DMS79 (cell line): ENCODE measurements at regions not wholly inside any gene's neighbourhood (a gene's known extent, or its start where the extent isn't known, plus 50 kb on each side); places are given as distances from the start of the nearest gene placed in this dataset.

Experiments used
- DNase-seq: peaks from one replicate; lab custom pipeline; 2025; lab: John Stamatoyannopoulos, UW

DNA sequence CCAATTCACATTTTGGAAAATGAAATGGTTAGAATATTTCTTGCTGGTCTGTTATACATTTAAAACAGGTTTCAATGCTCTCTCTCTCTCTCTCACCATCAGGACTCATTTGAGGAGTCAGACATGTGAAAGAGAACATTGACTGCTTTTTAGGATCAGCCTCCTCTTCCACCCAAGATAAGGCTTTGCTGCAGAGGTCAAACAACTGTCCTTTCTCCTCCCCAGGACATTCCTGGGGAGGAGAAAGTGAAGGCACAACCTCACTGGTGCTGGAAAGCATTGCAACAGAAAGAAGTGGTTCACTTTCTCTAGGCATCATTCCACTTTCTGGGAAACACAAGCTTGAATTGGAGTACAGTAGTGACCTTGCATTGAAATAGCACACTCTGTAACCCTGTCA is 409.1 kb upstream of the NR2F2 start:
- DNase-seq, result no peak

DNA sequence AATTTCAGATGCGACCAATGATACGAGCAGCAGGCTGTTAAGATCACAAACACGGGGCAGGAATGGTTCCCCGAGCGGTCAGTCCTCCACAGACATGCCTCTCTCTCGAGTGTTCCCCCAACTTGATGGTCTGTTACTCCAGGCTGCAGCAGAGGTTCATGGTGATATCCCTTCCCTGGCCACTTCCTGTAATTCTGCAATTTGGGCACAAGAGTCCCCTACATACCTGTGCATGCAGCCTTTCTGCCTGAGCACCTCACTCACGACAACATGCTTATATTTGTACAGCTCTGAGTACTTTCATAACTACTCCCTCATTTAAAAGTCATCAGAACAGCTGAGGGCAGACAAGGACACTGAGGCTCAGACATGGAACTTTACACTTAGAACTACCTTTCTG is 408.1 kb upstream of the NR2F2 start:
- DNase-seq, result no peak

DNA sequence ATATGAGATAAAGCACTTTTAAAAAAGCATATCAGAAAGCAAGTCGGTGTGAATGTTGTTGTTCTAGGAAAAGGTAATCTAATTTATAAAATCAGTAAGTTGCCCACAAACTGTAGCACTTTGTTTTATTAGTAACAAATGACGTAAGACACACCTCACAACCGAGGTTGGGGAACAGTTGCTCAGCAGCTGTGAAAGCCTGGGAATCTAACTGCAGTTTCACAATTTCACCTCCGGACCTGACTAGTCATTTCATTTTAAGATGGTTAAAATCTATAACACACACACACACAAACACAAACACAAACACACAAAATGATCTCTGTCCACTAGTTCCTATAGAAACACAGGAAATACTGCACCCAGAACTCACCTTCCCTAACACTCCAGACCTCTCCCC is 406.7 kb upstream of the NR2F2 start:
- no peak for DNase-seq

DNA sequence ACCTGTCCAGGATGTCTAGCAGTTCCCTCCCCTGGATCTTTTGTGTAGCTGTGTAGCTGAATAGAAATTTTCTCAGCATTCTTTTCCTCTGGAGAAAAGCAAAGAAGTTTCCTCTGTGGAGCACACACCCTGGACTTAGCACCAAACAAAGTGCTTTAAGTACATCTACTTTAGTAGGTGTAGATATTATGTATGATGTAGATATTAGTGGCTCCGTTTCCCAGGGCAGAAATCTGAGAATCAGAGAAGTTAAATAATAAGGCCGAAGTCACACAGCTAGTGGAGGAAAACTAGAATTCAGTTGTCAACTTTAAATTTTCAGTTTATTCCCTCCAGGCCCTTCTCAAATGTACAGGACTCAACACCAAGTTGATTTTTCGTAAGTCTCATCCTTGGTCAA is 401.7 kb upstream of the NR2F2 start:
- no peak for DNase-seq

DNA sequence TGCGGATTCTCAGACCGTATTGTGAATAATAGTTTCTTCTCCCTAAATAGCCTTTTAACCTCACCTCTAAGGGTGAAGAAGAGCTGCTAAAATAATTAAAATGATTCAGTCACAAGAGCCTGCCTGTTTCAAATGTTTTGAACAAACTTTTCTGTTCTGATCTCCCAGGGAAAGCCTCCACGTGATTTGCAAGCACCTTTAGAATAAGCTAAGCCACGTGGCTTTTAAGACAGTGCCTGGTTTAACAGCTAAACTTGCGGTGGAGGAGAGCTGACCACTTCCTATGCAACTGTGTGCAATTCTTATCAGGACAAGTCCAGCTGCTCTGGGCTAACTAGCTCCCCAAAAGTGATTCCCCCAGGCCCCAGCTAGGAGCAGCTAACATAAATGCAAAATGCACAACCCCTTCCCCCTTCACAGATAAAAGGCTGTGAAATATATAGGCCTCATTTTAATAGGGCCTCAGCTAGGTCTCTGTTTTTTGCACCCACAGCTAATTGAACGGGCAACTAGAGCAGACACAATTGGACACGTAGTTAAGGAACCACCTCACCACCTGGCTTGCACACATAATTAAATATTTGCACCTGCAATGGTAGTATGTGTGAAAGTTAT is 401.2 kb upstream of the NR2F2 start:
- no peak for DNase-seq

DNA sequence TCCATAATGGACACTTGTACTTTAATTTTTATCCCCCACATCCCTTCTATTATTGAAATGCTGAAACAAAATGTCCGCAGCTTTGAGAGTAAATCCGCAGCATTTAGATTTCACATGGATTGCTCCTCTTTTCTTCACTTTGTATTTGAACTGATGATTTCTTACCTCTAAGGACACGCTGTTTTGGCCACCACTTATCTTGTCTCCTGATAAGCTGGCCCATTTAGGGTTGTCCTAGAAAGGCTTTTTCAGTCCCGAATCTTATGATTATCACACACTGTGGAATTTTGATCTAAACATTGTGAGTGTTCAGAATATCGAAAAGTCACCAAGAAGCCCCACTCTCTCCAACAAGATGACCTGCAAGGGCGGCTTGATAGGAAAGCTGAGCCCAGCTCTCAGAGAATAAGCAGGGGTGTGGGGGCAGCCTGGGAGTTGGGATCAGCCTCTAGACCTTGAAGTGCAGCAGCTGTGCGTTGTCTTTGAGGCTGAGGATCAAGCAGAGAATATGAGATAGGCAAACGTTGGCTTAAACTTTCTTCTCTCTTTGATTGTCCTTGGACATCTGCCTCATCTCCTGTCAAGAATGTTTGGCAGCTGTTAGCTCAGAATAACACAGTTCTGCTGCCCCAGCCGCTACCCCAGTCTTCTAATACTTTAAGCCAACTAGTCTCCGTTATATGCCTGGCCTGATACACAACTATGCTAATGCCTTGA is 399.7 kb upstream of the NR2F2 start:
- DNase-seq, result no peak

DNA sequence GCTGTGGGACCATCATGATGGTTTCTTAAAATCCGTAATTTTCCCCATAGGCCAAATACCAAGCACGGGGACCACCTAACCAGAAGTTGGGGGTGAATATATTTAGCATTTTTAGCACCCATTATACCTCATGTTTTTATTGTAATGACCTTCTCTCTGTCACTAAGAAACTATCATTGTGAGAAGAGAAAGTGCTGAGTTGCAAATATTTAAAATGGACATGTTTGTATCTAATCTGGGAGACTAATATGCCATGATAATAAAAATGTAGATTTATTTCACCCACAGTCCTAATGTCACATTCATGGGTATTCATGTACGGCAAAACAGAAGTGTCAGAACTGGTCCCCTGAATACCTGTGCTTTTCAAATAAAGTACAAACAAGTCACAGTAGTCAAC is 398.9 kb upstream of the NR2F2 start:
- no peak for DNase-seq

DNA sequence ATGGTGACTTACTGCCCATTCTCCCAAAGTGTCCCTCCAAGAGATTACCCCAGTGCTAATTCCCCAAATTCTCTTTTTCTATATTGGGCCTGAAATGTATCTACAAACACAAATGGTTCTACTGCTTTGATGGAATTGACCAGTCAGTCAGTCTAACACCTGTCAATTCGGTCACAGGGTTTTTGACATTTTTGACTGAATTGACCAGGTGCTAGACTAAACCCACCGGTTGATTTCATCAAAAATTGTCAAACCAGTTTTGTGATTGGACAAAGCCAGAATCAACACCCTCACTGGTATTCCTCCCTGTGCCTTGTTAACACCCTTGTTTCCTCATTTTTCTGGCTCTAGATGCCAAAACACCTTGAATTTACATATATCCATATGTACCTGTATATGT is 398.4 kb upstream of the NR2F2 start:
- DNase-seq, result no peak

DNA sequence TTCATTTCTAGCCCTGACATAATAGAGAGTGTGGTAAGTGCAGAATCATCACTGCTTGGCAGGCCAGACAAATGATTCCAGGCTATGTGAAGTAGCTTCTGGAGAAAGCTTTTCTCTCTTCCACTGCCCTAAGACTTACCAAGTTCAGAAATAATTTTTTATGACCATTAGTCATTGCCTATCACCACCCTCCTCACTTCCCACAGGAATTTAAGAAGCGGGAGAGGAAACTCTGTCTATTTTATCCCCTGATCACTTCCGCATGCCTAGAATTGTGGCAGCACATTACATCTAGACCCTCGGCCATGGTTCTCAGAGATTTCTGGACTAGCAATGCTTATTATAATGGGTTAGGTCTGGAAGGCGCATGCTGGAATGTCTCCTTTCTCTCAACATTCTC is 397.8 kb upstream of the NR2F2 start:
- DNase-seq, result no peak

DNA sequence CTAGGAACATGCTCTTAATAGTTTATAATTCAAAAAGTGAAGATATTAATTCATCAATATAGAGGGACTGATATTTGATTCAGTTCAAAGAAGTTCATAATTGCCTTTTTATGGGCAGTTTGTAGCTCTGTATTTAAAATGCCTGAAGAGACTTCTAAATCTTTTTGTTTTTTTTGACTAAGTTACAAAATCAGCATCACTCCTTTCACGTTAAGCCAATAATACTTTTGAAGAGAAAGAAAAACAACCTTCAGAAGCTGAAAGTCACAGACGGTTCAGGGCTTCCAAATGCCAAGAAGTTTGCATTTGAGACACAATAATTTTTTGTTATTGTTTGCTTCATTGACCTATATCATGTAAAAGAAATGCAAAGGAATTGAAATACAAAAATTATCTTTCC is 394.6 kb upstream of the NR2F2 start:
- DNase-seq, result no peak

DNA sequence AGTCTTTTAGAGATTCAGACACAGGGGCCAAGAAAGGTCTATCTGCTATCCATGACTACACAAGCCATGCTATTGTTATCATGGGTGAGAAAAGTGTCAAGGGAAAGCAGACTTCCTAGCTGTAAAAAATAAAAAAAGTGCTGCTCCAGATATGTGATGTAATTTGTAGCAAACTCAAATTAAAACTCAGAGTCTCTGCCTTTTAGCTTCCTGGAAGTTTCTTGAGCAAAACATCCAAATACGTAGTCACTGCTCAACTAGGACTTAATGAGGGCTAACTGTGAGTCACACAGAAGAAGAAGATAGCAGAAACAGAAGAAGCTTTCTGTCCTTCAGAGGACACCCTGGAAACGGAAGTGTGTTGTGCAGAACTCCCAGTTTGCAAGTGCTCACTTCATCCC is 393.4 kb upstream of the NR2F2 start:
- no peak for DNase-seq

DNA sequence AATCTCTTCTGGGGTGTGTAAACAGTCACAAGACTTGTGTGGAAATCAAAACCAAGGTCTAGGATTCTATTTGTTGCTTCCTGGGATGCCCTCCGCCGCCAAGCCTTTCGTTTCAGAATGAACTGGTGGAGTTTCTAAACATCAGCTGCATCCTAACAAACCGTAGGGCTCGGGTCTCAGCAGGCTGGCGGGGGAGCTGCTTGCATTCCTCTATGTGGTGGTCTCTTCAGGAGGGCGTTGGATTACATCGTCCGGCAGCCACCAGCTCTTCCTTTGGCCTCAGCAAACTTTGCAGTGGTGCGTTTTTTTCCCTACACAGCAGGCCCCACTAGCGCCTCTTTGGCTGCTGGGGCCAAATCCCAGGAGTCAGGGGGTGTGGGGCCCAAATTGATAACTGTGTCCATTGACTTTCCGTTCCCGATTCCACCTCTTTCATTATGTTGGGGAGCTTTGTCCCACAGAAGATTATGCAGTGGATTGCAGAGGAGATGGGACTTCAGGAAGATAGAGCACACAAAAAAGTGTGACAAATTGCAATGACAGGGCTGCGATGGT is 390.0 kb upstream of the NR2F2 start:
- DNase-seq, result no peak

DNA sequence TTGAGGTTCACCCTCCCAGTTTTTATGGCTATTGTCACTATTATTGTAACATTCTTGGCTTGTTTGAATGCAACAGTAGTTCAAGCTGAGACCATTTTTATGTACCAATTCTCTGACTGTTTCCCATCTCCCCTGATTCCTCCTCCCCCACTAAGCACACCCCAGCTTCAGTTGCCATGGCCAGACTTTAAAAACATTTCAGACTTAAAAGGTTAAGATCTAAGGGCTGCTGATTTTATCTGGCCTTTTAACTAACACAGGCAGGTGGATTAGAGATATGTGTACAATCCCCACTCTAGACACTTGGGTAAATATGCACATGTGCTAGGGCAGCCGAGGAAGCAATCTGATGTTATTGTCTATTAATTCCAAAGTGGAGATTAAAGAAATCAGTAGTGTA is 386.3 kb upstream of the NR2F2 start:
- no peak for DNase-seq

DNA sequence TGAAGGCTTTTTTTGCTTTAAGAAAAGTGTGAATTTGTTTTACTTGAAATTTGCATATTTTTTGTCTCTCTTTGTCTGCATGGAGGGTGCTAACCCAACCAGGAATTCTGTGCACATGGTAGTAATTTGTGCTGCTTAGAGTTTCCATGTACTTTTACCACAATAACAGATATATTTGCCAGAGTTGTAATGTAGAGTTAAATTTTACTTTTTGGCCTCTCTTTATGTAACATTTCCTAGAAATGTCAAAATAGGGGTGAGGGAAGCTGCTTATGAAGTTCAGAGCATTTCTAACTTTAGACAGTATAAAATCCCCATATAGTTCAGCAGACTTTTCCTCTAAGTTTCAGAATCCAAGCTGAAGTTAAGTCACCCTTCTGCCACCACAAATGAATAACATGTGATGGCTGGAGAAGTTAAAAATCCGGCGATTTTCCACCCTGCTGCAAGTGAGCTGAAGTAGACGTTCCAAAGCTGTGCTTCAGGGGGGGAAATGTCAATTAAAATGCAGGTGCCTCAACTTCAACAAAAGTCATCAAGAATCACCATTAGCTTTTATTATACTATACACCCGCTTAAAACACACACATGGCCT is 385.7 kb upstream of the NR2F2 start:
- no peak for DNase-seq

DNA sequence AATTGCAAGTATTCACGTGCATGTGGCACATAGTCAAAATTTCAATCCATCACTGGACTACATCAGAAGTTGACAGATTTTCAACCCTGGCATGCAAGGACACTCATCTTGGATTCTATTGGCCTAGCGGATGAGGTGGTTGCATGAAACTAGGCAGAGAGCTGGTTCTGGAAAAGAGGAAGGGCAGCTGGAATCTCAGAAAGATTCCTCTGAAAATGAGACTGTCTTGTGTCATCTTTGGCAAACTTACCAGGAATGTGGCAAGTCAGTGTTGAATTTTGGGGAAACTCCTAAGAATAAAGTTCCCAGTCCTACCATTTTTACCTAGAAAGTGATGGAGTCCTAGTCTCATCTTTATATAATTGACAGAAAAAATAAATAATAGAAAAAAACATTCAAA is 384.3 kb upstream of the NR2F2 start:
- no peak for DNase-seq

DNA sequence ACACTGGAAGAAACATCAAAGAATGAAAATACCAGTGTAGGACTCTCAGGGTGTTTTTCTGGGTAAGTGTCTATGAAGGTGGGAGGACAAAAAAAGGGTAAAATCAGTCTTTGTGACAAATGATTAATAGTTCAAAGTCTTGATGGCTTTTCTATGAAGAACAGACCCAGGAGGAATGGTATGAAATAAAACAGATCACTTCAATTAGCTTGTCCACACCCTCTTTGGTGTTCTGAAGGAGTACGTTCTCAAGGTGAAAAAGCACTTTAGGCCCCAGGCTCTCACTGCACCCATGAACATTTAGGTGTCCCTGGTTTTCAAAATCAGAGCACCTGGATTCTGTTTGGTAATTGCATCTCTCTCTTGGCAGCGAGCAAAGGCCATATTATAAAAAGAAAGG is 383.6 kb upstream of the NR2F2 start:
- no peak for DNase-seq

DNA sequence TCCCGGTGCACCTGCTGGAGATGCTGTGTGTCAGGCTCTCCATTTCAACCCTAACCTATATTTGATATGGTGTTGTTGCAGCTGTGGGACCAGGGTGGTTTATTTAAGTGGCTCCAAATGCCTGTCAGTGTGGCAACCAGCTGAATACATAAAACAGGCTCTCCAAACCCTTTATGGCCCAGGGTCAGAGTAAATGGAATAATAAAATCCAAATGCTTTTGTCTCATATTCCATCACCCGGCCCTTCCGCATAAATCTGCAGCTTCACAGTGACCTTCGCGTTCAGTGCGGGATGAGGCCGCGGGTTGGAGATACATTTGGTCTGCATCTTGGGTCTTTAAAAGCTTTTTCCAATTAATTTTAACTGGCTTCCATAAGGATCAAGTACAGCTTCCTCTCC is 382.1 kb upstream of the NR2F2 start:
- no peak for DNase-seq

DNA sequence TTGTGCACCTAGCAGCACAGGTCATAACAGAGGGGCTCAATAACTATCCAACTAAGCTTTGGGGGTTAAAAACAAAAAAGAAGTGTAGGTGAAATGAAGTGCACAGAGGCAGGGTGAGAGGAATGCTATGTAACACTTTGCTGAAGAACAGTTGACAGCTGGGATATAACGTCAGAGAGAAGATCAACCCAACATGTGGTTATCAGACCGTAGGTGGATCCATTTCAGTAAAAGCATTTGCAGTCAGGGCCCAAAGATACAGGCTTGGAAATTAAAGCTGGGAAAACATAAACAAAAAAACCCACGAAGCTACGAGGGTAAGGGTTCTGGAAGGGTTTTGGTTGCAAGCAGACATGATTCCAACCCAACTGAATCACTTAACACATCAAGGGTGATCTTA is 377.5 kb upstream of the NR2F2 start:
- DNase-seq, result no peak

DNA sequence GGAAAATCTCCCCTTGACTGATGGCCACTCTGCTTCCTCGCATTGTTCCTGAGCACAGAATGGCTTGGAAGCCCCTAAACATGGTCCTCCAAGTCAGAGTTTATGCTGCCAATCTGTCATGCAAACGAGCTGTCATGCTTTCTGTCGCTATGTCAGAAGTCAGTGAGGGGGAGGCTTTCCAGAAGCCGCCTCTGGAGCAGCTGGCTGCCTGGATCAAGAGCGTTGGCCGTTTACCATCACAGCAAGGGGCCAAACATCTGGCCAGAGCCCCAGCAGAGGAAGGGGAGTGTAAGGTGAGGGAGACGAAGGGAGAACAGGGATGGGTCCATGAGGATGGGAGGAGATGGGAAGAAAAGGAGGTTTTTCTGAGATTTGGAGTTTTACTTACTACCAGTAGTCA is 372.6 kb upstream of the NR2F2 start:
- DNase-seq, result no peak

DNA sequence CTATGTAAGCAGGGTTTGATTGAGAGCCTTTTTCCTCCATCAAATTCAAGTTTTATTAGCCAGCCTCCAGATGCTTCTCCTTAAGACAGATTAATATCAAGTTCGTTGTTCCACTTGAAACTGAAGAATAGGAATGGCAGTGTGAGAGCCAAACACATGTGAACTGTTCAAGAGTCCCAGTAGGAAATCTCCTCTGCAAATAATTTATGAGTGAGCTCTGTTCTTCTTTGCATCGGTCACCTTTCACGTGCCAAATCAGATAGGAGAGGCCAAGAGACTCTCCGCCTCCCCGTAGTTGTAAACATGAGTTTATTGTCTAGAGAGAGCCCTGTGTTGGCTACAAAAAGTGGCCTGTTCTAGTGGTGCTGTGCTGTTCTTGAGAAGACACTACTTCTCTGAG is 372.1 kb upstream of the NR2F2 start:
- no peak for DNase-seq

DNA sequence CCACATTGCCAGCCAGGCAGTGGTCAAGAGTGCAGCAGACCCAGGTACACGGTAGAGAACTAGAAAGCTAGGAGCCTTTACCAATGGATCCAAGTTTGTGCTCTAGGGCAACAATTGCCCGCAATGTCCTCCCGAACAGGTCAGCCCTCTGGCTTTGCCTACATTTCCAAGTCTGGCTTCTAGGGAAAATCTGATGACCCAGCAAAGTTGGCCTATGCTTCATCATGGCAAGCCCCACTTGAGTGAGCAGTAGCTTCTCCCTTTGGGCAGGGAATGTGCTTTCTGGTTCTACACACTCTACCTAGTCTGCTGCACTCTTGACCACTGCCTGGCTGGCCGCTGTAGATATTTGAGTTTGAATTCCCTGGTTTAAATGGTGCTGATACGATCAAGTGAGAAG is 361.6 kb upstream of the NR2F2 start:
- DNase-seq, result no peak

DNA sequence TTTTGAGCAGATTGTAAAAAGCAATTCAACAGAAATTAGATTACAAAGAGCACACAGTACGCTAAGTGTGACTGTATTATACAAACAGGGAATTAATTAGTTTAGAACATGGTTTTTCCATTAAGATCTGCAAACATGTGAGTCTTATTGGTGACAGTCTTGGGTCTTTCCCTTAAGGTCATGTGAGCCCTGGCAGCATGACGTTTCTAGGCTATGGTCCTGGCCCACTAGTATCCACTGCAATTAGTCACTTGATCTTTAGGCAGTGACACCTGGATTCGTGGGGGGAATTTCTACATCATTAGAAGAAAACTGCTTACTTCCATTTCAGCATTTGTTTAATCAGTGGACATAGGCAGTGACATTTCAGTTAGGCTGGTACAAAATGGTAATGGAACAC is 360.2 kb upstream of the NR2F2 start:
- DNase-seq, result no peak

DNA sequence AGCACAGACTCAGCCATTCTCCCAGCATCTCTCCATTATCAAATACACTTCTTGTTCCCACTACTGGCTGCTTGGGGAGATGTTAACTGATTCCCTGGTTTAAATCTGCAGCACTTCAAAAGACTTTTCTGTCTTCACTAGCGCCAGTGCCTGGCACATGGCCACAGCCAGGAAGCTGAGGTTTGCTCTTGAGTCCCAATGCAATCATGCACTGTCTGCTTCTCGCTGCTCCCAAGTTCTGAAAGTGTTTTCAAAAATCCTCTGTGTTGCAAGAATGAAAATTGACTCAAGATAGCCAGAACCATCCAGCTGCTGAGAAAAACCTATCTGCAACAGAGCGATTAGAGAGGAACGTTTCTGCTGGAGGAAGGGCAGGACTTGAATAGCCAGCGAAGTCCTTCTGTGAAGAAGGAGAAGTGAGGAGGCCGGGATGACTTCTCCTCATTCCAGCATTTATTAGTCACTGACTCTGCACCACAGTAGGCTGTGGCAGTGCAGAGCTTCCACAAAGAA is 358.4 kb upstream of the NR2F2 start:
- DNase-seq, result no peak
